NCI-H1105 (cell line): ENCODE measurements at regions not wholly inside any gene's neighbourhood (a gene's known extent, or its start where the extent isn't known, plus 50 kb on each side); places are given as distances from the start of the nearest gene placed in this dataset.
"Not testable (repeated sequence)": the region's sequence is repeated elsewhere in the genome, so short reads cannot be mapped to it uniquely, and the experiment has no call there.

Experiments used
- DNase-seq: peaks from one replicate; lab custom pipeline; 2025; lab: John Stamatoyannopoulos, UW

GRCh38 chr14:36411951-36412350, 91.5 kb upstream of the MBIP start:
- DNase-seq = not testable (repeated sequence)

- DNase-seq = no peak
Observed at GRCh38 chr14:36408388-36408787, 88.0 kb upstream of the MBIP start.

GRCh38 chr14:36405589-36406274, 85.3 kb upstream of the MBIP start:
- no peak for DNase-seq

GRCh38 chr14:36402867-36403266, 82.4 kb upstream of the MBIP start:
- DNase-seq = no peak

- DNase-seq = no peak
Observed at GRCh38 chr14:36398463-36399291, 78.2 kb upstream of the MBIP start.

GRCh38 chr14:36397357-36397756, 76.9 kb upstream of the MBIP start:
- DNase-seq = no peak

- DNase-seq = no peak
Observed at GRCh38 chr14:36396798-36397197, 76.4 kb upstream of the MBIP start.

GRCh38 chr14:36394593-36394992, 74.2 kb upstream of the MBIP start:
- DNase-seq = no peak

GRCh38 chr14:36390718-36391117, 70.3 kb upstream of the MBIP start:
- no peak for DNase-seq

GRCh38 chr14:36383767-36384431, 63.5 kb upstream of the MBIP start:
- DNase-seq = no peak

- DNase-seq = peak; percentile 78
Observed at GRCh38 chr14:36373982-36374673, 53.7 kb upstream of the MBIP start.
